HEK293 (cell line): ENCODE measurements at regions not wholly inside any gene's neighbourhood (a gene's known extent, or its start where the extent isn't known, plus 50 kb on each side); places are given as distances from the start of the nearest gene placed in this dataset.

ENCODE experiments used
- CTCF ChIP-seq: fragments of 450-650 bp; formaldehyde crosslinking; IDR thresholded peaks from 2 replicates; pipeline ENCODE4 v1.5.1; 2016; ENCODE audit warnings: missing biosample characterization, missing genetic modification characterization
- EGR2 ChIP-seq: fragments of 450-650 bp; formaldehyde crosslinking; IDR thresholded peaks from 2 replicates; pipeline ENCODE4 v1.5.1; 2016; ENCODE audit warnings: low read depth, missing biosample characterization, missing genetic modification characterization
- SP3 ChIP-seq: fragments of 450-650 bp; formaldehyde crosslinking; IDR thresholded peaks from 2 replicates; pipeline ENCODE4 v1.5.1; 2016; ENCODE audit warnings: missing biosample characterization, missing genetic modification characterization
- ZBTB21 ChIP-seq: fragments of 450-650 bp; formaldehyde crosslinking; IDR thresholded peaks from 2 replicates; pipeline ENCODE4 v1.5.1; 2017; ENCODE audit warnings: missing biosample characterization, missing genetic modification characterization
- ZNF175 ChIP-seq: fragments of 450-650 bp; formaldehyde crosslinking; IDR thresholded peaks from 2 replicates; pipeline ENCODE4 v1.5.1; 2016; ENCODE audit warnings: missing biosample characterization, missing genetic modification characterization
- ZNF501 ChIP-seq: fragments of 450-650 bp; formaldehyde crosslinking; IDR thresholded peaks from 2 replicates; pipeline ENCODE4 v1.5.1; 2016; ENCODE audit warnings: missing biosample characterization, missing genetic modification characterization

DNA sequence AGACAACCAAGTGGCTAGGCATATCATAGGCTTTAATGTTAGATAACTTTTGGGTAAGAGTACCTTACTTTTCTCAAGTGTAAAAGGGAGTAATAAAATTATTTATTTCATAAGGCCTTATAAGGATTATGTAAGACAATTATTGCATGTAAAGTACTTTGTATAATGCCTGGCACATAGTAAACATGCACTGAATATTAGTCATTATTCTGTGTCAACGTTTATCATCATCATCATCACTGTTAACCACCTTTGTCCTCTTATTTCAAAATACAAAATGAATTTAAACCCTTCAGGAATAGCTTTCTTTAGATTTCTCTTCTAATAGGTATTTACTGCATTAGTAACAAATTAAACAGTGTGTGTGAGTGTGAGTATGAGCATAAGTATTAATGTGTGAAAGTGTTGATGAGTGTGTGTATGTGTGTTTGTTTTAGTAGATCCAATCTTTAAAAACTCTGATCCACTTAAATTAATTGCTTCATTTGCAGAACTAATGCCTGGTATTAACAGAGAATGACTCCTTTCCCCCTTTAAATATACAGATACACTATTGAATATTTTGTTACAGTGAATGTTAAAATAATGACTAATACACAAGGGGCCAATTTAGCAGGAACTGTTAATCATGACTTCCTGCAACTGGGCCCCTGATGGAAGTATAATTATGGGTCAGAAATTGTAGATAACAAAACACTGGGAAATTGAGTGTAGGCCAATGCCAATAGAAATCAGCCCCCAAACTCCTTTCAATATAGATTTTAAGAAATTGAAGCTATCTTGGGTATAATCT lies 213.3 kb upstream of the FZD8 start:
- TF ChIP-seq EGR2 (tag by site-specific recombination) = no peak
- no peak for TF ChIP-seq CTCF
- TF ChIP-seq ZNF175 = no peak
- no peak for TF ChIP-seq ZNF501
- TF ChIP-seq SP3 (tag by site-specific recombination) = no peak
- no peak for TF ChIP-seq ZBTB21 (tag by site-specific recombination)
